ENCODE measurements at regions not wholly inside any gene's neighbourhood (a gene's known extent, or its start where the extent isn't known, plus 50 kb on each side); places are given as distances from the start of the nearest gene placed in this dataset.

GRCh38 chr11:129273944-129274711 lies 82.0 kb upstream of the ARHGAP32 start:
- no peak overlapping the region for H3K4me3 ChIP-seq (ENCODE audit: control insufficient read depth, low read depth, low read length)
- no peak for DNase-seq (ENCODE audit: low read depth)
- no peak for TF ChIP-seq CTCF (IDR thresholded peaks at IDR 0.05; ENCODE audit: control insufficient read depth, insufficient read depth, low read depth, low read length, missing control alignments)

- no peak overlapping the region for H3K4me3 ChIP-seq (ENCODE audit: control insufficient read depth, low read depth, low read length)
- TF ChIP-seq CTCF (IDR thresholded peaks at IDR 0.05; ENCODE audit: control insufficient read depth, insufficient read depth, low read depth, low read length, missing control alignments), result no peak
- no peak for DNase-seq (ENCODE audit: low read depth)
Observed at GRCh38 chr11:129273322-129273721, 81.2 kb upstream of the ARHGAP32 start.

GRCh38 chr11:129271030-129271429 lies 78.9 kb upstream of the ARHGAP32 start:
- no peak for DNase-seq (ENCODE audit: low read depth)
- no peak overlapping the region for H3K4me3 ChIP-seq (ENCODE audit: control insufficient read depth, low read depth, low read length)
- no peak for TF ChIP-seq CTCF (IDR thresholded peaks at IDR 0.05; ENCODE audit: control insufficient read depth, insufficient read depth, low read depth, low read length, missing control alignments)

- no peak for TF ChIP-seq CTCF (IDR thresholded peaks at IDR 0.05; ENCODE audit: control insufficient read depth, insufficient read depth, low read depth, low read length, missing control alignments)
- no peak overlapping the region for H3K4me3 ChIP-seq (ENCODE audit: control insufficient read depth, low read depth, low read length)
- no peak for DNase-seq (ENCODE audit: low read depth)
Observed at GRCh38 chr11:129270446-129270845, 78.3 kb upstream of the ARHGAP32 start.

GRCh38 chr11:129268371-129268770 lies 76.2 kb upstream of the ARHGAP32 start:
- DNase-seq (ENCODE audit: low read depth), result no peak
- TF ChIP-seq CTCF (IDR thresholded peaks at IDR 0.05; ENCODE audit: control insufficient read depth, insufficient read depth, low read depth, low read length, missing control alignments), result no peak
- no peak overlapping the region for H3K4me3 ChIP-seq (ENCODE audit: control insufficient read depth, low read depth, low read length)

- no peak for TF ChIP-seq CTCF (IDR thresholded peaks at IDR 0.05; ENCODE audit: control insufficient read depth, insufficient read depth, low read depth, low read length, missing control alignments)
- DNase-seq (ENCODE audit: low read depth), result no peak
- no peak overlapping the region for H3K4me3 ChIP-seq (ENCODE audit: control insufficient read depth, low read depth, low read length)
Observed at GRCh38 chr11:129267716-129268115, 75.6 kb upstream of the ARHGAP32 start.

Data from AG09309 (cell line).